ENCODE measurements at regions not wholly inside any gene's neighbourhood (a gene's known extent, or its start where the extent isn't known, plus 50 kb on each side); places are given as distances from the start of the nearest gene placed in this dataset.

DNA sequence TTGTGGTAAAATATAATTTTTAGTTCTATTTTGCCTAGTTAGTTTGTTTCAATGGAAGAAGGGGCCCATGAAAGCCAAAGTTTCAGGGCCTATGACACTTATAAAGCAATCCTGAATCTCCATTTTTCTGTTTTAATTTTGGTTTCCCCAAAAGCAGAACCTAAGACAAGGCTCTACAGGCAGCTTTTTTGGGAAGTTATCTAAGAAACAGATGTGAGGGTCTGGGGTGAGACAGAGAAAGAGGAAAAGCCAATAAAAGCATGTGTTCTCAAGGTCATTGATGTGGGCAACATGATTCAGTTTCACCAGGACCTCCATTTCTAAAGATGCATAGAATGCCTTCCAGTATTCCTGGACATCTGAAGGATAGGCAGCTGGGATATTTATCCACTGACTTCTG lies 598.5 kb downstream of the PDCD6IP start:
- TF ChIP-seq POLR2A (IDR thresholded peaks at IDR 0.05): no peak
- TF ChIP-seq, protein P1, sequence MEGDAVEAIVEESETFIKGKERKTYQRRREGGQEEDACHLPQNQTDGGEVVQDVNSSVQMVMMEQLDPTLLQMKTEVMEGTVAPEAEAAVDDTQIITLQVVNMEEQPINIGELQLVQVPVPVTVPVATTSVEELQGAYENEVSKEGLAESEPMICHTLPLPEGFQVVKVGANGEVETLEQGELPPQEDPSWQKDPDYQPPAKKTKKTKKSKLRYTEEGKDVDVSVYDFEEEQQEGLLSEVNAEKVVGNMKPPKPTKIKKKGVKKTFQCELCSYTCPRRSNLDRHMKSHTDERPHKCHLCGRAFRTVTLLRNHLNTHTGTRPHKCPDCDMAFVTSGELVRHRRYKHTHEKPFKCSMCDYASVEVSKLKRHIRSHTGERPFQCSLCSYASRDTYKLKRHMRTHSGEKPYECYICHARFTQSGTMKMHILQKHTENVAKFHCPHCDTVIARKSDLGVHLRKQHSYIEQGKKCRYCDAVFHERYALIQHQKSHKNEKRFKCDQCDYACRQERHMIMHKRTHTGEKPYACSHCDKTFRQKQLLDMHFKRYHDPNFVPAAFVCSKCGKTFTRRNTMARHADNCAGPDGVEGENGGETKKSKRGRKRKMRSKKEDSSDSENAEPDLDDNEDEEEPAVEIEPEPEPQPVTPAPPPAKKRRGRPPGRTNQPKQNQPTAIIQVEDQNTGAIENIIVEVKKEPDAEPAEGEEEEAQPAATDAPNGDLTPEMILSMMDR (IDR thresholded peaks at IDR 0.05): no peak
- intact Hi-C loops (cut with DNase I; ENCODE audit: low total_unique reads): no loop called here
- H3K4me3 ChIP-seq (ENCODE audit: low read depth, poor library complexity, severe bottlenecking): no peak overlapping the region
- DNase-seq (ENCODE audit: low spot score in 2 of 2): no peak

DNA sequence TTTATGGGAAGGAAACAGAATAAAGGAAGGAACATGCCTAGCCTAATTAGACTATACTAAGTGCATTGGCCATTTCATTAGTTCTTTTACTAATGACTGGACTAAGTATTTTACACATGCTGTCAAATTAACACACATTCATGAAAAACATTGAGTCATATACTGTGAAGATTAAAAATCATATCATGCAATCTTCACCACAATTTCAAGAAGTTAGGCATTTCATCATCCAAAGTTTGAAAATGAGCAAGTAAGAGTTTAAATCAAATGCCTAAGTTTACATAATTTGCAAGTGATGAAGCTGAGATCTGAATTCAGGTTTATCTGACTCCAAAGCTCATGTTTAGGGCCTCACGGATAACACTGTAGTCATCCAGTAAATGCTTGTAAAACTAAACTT lies 601.0 kb downstream of the PDCD6IP start:
- WGBS, 2 donors: 84 to 94% methylated on average over 1 of the region's 1 CpG
- intact Hi-C loops (cut with DNase I; ENCODE audit: low total_unique reads): no loop called here
- no peak overlapping the region for H3K4me3 ChIP-seq (ENCODE audit: low read depth, poor library complexity, severe bottlenecking)
- no peak for DNase-seq (ENCODE audit: low spot score in 2 of 2)
- no peak for TF ChIP-seq POLR2A (IDR thresholded peaks at IDR 0.05)
- TF ChIP-seq, protein P1 (IDR thresholded peaks at IDR 0.05): no peak

DNA sequence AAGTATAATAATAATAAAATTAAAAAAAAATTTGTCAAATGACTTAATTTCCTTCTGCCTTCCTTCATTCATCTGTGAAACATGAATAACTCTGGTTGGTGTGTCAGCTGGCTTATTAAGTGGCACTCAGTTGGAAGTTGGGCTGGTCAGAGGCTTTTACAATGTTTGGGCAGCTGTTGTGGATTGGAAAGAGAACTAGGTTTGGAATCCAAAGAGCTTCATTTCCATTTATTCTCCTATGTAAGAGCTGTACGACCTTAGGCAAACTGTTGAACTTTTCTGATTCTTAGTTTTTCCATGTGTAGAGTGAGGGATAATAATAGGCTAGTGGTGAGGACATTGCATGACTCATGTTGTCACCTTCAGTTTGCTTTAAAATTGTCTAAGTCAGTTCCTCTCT lies 606.7 kb downstream of the PDCD6IP start:
- TF ChIP-seq, protein P1 (IDR thresholded peaks at IDR 0.05): no peak
- TF ChIP-seq POLR2A (IDR thresholded peaks at IDR 0.05): no peak
- 58 to 74% methylated on average over 1 of the region's 1 CpG for WGBS, 2 donors
- no peak for DNase-seq (ENCODE audit: low spot score in 2 of 2)
- H3K4me3 ChIP-seq (ENCODE audit: low read depth, poor library complexity, severe bottlenecking): no peak overlapping the region
- intact Hi-C loops (cut with DNase I; ENCODE audit: low total_unique reads): no loop called here

DNA sequence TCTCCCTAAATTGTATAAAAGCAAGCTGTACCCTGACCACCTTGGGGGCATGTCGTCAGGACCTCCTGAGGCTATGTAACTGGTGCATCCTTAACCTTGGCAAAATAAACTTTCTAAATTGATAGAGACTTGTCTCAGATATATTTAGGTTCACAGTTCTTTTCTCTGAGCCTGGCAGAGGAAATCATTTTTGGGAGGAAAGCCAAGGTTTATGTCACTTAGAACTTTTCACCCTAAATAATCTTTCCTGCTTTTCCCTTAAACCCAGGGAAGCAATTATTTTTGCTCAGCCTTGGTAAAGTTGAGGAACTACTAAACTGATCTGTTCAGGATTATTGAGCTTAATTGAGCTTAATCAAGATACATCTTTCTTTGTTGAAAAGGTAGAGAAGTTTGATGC lies 608.9 kb downstream of the PDCD6IP start:
- no peak for DNase-seq (ENCODE audit: low spot score in 2 of 2)
- TF ChIP-seq, protein P1 (IDR thresholded peaks at IDR 0.05): no peak
- no peak for TF ChIP-seq POLR2A (IDR thresholded peaks at IDR 0.05)
- 28 to 37% methylated on average over 1 of the region's 1 CpG for WGBS, 2 donors
- no peak overlapping the region for H3K4me3 ChIP-seq (ENCODE audit: low read depth, poor library complexity, severe bottlenecking)
- intact Hi-C loops (cut with DNase I; ENCODE audit: low total_unique reads): no loop called here

DNA sequence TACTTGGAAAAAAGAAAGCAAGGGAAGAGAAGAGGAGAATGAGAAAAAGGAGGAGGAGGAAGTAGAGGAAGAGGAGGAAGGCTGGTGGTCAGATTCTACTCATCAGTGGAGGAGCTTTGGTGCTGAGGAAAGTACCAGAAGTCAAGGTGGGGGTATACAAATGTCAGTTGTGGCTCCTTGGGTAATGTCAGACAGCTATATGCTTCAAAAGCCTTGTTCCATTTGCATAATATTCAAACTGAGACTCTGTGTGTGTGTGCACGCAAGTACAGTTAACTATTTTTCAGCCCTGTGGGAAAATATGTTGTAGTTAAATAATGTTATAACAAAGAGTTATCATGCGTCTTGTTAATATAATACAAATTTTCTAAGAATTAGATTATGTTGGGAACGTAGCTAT lies 609.7 kb downstream of the PDCD6IP start:
- no peak for TF ChIP-seq POLR2A (IDR thresholded peaks at IDR 0.05)
- TF ChIP-seq, protein P1 (IDR thresholded peaks at IDR 0.05): no peak
- intact Hi-C loops (cut with DNase I; ENCODE audit: low total_unique reads): no loop called here
- WGBS, 2 donors: 84 to 86% methylated on average over 3 of the region's 3 CpGs
- H3K4me3 ChIP-seq (ENCODE audit: low read depth, poor library complexity, severe bottlenecking): no peak overlapping the region
- no peak for DNase-seq (ENCODE audit: low spot score in 2 of 2)

DNA sequence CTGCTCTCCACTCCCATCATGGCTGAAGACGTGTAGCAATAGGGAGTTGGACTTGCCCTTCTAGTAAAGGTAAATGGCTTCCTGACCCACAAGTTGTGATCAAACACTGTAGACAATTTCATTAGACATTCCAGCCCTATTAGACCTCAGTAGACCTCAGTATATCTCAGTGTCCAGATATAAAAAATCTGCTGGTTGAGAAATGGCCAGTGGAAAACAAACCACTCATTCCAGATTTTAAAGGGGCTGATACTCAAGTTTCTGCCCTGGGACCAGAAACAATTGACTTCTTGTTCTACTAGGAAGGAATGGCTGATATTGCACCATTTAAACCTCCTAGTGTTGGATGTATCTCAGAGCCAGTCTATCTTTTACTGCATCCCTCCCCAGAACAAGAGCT lies 613.2 kb downstream of the PDCD6IP start:
- no peak for TF ChIP-seq POLR2A (IDR thresholded peaks at IDR 0.05)
- TF ChIP-seq, protein P1 (IDR thresholded peaks at IDR 0.05): no peak
- H3K4me3 ChIP-seq (ENCODE audit: low read depth, poor library complexity, severe bottlenecking): no peak overlapping the region
- no peak for DNase-seq (ENCODE audit: low spot score in 2 of 2)
- intact Hi-C loops (cut with DNase I; ENCODE audit: low total_unique reads): no loop called here
- 55 to 65% methylated on average over 1 of the region's 1 CpG for WGBS, 2 donors

Measured in lower leg skin (tissue), 4 donors.